GM23248 (cell line): ENCODE measurements at regions not wholly inside any gene's neighbourhood (a gene's known extent, or its start where the extent isn't known, plus 50 kb on each side); places are given as distances from the start of the nearest gene placed in this dataset.

Source experiments
- EZH2 ChIP-seq: fragments of 200-600 bp; sonication (generic); IDR thresholded peaks from 2 replicates; pipeline ENCODE4 v1.6.1; 2018; ENCODE audit warnings: antibody characterized with exemption, mild to moderate bottlenecking; ENCODE audit not compliant: insufficient read depth, poor library complexity, severe bottlenecking
- EZH2phosphoT487 ChIP-seq: fragments of 200-600 bp; sonication (generic); IDR thresholded peaks from 2 replicates; pipeline ENCODE4 v1.6.1; 2018; ENCODE audit warnings: antibody characterized with exemption, moderate library complexity, mild to moderate bottlenecking, low read depth; ENCODE audit not compliant: insufficient read depth

- no peak for TF ChIP-seq EZH2
- TF ChIP-seq EZH2phosphoT487, result no peak
Observed at GRCh38 chr7:10838228-10838627, 135.4 kb upstream of the PHF14 start.
